ENCODE measurements at regions not wholly inside any gene's neighbourhood (a gene's known extent, or its start where the extent isn't known, plus 50 kb on each side); places are given as distances from the start of the nearest gene placed in this dataset.

DNA sequence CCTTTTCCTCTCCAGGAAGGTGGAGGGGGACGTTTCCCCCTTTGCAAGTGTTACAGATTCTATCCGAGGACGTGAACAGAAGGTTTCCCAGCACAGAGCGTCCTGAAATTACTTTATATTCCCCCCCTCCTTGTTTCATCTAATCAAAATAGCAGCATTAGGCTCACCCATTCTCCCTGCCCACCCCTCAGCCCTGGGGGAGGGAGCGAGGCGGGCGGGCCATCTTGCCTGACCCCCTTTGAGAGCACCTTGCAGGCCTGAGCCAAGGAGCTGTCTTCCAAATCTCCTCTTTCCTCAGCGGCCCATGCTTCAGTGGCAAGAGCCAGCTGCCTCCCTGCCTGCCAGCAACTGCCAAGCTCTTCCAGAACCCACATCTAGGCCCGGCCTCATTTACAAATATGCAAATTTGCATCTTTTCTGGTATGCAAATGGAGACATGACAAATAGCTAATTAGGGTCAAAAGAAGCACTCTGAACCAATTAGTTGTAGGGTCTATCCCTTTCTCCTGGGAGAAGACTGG, 69.1 kb upstream of the POU3F1 start (continued):
- TF ChIP-seq, protein P1, sequence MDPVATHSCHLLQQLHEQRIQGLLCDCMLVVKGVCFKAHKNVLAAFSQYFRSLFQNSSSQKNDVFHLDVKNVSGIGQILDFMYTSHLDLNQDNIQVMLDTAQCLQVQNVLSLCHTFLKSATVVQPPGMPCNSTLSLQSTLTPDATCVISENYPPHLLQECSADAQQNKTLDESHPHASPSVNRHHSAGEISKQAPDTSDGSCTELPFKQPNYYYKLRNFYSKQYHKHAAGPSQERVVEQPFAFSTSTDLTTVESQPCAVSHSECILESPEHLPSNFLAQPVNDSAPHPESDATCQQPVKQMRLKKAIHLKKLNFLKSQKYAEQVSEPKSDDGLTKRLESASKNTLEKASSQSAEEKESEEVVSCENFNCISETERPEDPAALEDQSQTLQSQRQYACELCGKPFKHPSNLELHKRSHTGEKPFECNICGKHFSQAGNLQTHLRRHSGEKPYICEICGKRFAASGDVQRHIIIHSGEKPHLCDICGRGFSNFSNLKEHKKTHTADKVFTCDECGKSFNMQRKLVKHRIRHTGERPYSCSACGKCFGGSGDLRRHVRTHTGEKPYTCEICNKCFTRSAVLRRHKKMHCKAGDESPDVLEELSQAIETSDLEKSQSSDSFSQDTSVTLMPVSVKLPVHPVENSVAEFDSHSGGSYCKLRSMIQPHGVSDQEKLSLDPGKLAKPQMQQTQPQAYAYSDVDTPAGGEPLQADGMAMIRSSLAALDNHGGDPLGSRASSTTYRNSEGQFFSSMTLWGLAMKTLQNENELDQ (CRISPR knock-in tag; IDR thresholded peaks at IDR 0.05; ENCODE audit: borderline replicate concordance), result no peak
- TF ChIP-seq ZNF224 (CRISPR knock-in tag; IDR thresholded peaks at IDR 0.05) (no peak), SIX5 (IDR thresholded peaks at IDR 0.05; ENCODE audit: borderline replicate concordance in 1 of 2, insufficient read depth in 1 of 2, low read depth in 1 of 2, low read length in 2 of 2) (no peak), FOS (IDR thresholded peaks at IDR 0.05; ENCODE audit: extremely low read depth, insufficient read length) (no peak), RBM25 (IDR thresholded peaks at IDR 0.05; ENCODE audit: low read depth, low read length, severe bottlenecking) (no peak), ZBED1 (IDR thresholded peaks at IDR 0.05) (no peak), CEBPB (tag; IDR thresholded peaks at IDR 0.05) (no peak), ZNF696 (CRISPR knock-in tag; conservative IDR thresholded peaks at IDR 0.05) (no peak), ZKSCAN3 (CRISPR knock-in tag; IDR thresholded peaks at IDR 0.05) (no peak)
- TF ChIP-seq, protein P2, sequence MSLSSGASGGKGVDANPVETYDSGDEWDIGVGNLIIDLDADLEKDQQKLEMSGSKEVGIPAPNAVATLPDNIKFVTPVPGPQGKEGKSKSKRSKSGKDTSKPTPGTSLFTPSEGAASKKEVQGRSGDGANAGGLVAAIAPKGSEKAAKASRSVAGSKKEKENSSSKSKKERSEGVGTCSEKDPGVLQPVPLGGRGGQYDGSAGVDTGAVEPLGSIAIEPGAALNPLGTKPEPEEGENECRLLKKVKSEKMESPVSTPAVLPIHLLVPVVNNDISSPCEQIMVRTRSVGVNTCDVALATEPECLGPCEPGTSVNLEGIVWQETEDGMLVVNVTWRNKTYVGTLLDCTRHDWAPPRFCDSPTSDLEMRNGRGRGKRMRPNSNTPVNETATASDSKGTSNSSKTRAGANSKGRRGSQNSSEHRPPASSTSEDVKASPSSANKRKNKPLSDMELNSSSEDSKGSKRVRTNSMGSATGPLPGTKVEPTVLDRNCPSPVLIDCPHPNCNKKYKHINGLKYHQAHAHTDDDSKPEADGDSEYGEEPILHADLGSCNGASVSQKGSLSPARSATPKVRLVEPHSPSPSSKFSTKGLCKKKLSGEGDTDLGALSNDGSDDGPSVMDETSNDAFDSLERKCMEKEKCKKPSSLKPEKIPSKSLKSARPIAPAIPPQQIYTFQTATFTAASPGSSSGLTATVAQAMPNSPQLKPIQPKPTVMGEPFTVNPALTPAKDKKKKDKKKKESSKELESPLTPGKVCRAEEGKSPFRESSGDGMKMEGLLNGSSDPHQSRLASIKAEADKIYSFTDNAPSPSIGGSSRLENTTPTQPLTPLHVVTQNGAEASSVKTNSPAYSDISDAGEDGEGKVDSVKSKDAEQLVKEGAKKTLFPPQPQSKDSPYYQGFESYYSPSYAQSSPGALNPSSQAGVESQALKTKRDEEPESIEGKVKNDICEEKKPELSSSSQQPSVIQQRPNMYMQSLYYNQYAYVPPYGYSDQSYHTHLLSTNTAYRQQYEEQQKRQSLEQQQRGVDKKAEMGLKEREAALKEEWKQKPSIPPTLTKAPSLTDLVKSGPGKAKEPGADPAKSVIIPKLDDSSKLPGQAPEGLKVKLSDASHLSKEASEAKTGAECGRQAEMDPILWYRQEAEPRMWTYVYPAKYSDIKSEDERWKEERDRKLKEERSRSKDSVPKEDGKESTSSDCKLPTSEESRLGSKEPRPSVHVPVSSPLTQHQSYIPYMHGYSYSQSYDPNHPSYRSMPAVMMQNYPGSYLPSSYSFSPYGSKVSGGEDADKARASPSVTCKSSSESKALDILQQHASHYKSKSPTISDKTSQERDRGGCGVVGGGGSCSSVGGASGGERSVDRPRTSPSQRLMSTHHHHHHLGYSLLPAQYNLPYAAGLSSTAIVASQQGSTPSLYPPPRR (CRISPR knock-in tag; IDR thresholded peaks at IDR 0.05; ENCODE audit: borderline replicate concordance), result no peak
- TF ChIP-seq, protein P3, sequence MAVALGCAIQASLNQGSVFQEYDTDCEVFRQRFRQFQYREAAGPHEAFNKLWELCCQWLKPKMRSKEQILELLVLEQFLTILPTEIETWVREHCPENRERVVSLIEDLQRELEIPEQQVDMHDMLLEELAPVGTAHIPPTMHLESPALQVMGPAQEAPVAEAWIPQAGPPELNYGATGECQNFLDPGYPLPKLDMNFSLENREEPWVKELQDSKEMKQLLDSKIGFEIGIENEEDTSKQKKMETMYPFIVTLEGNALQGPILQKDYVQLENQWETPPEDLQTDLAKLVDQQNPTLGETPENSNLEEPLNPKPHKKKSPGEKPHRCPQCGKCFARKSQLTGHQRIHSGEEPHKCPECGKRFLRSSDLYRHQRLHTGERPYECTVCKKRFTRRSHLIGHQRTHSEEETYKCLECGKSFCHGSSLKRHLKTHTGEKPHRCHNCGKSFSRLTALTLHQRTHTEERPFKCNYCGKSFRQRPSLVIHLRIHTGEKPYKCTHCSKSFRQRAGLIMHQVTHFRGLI (CRISPR knock-in tag; IDR thresholded peaks at IDR 0.05), result no peak
- TF ChIP-seq, protein P4, sequence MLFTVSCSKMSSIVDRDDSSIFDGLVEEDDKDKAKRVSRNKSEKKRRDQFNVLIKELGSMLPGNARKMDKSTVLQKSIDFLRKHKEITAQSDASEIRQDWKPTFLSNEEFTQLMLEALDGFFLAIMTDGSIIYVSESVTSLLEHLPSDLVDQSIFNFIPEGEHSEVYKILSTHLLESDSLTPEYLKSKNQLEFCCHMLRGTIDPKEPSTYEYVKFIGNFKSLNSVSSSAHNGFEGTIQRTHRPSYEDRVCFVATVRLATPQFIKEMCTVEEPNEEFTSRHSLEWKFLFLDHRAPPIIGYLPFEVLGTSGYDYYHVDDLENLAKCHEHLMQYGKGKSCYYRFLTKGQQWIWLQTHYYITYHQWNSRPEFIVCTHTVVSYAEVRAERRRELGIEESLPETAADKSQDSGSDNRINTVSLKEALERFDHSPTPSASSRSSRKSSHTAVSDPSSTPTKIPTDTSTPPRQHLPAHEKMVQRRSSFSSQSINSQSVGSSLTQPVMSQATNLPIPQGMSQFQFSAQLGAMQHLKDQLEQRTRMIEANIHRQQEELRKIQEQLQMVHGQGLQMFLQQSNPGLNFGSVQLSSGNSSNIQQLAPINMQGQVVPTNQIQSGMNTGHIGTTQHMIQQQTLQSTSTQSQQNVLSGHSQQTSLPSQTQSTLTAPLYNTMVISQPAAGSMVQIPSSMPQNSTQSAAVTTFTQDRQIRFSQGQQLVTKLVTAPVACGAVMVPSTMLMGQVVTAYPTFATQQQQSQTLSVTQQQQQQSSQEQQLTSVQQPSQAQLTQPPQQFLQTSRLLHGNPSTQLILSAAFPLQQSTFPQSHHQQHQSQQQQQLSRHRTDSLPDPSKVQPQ (CRISPR knock-in tag; IDR thresholded peaks at IDR 0.05; ENCODE audit: borderline replicate concordance), result no peak
- TF ChIP-seq, protein P5, sequence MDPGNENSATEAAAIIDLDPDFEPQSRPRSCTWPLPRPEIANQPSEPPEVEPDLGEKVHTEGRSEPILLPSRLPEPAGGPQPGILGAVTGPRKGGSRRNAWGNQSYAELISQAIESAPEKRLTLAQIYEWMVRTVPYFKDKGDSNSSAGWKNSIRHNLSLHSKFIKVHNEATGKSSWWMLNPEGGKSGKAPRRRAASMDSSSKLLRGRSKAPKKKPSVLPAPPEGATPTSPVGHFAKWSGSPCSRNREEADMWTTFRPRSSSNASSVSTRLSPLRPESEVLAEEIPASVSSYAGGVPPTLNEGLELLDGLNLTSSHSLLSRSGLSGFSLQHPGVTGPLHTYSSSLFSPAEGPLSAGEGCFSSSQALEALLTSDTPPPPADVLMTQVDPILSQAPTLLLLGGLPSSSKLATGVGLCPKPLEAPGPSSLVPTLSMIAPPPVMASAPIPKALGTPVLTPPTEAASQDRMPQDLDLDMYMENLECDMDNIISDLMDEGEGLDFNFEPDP (CRISPR knock-in tag; IDR thresholded peaks at IDR 0.05), result no peak

Data from K562 (cell line).